Neural crest cell (in vitro differentiated cells): ENCODE measurements at regions not wholly inside any gene's neighbourhood (a gene's known extent, or its start where the extent isn't known, plus 50 kb on each side); places are given as distances from the start of the nearest gene placed in this dataset.

Experiments
- DNase-seq: peaks from one replicate; pipeline ENCODE4 v3.0.0; 2021; ENCODE audit warnings: low read depth, mixed read lengths, low spot score
- H3K27ac Mint-ChIP-seq: one replicate; pipeline ENCODE4 v1.8.0; 2021; ENCODE audit warnings: mild to moderate bottlenecking, mixed read lengths; ENCODE audit not compliant: unreplicated experiment
- H3K27me3 Mint-ChIP-seq: 2 replicates; pipeline ENCODE4 v1.8.0; 2021; ENCODE audit warnings: low read depth, mild to moderate bottlenecking, mixed read lengths
- H3K36me3 Mint-ChIP-seq: 2 replicates; pipeline ENCODE4 v1.8.0; 2021; ENCODE audit warnings: low read depth, mild to moderate bottlenecking, mixed read lengths
- H3K4me1 Mint-ChIP-seq: 2 replicates; pipeline ENCODE4 v1.8.0; 2021; ENCODE audit warnings: mixed read lengths
- H3K4me3 Mint-ChIP-seq: one replicate; pipeline ENCODE4 v1.8.0; 2021; ENCODE audit warnings: mild to moderate bottlenecking, mixed read lengths
- H3K9me3 Mint-ChIP-seq: 2 replicates; pipeline ENCODE4 v1.8.0; 2021; ENCODE audit warnings: mixed read lengths
- CTCF ChIP-seq: fragments of 200-600 bp; sonication (generic); conservative IDR thresholded peaks from 2 replicates; pipeline ENCODE4 v1.5.0; 2021; ENCODE audit warnings: antibody characterized with exemption, mild to moderate bottlenecking

- peaks cover 4% of the 10 kb centered on the region for H3K9me3 Mint-ChIP-seq
- TF ChIP-seq CTCF = no peak
- DNase-seq = no peak
- no peak overlapping the region for H3K4me3 Mint-ChIP-seq
- no peaks in the 10 kb centered on the region for H3K27me3 Mint-ChIP-seq
- H3K27ac Mint-ChIP-seq = no peak overlapping the region
- H3K36me3 Mint-ChIP-seq = no peaks in the 10 kb centered on the region
- H3K4me1 Mint-ChIP-seq = no peaks in the 10 kb centered on the region
Observed at GRCh38 chr2:12044857-12045256, 298.4 kb downstream of the LPIN1 start.

- Mint-ChIP-seq H3K4me3 (no peak overlapping the region), H3K27ac (no peak overlapping the region), H3K36me3 (no peaks in the 10 kb centered on the region), H3K4me1 (no peaks in the 10 kb centered on the region), H3K27me3 (no peaks in the 10 kb centered on the region), H3K9me3 (peaks cover 4% of the 10 kb centered on the region)
- no peak for TF ChIP-seq CTCF
- DNase-seq = no peak
Observed at GRCh38 chr2:12045864-12046291, 299.4 kb downstream of the LPIN1 start.

- no peaks in the 10 kb centered on the region for H3K27me3 Mint-ChIP-seq
- no peak for DNase-seq
- TF ChIP-seq CTCF = no peak
- no peaks in the 10 kb centered on the region for H3K36me3 Mint-ChIP-seq
- H3K4me3 Mint-ChIP-seq = no peak overlapping the region
- no peaks in the 10 kb centered on the region for H3K4me1 Mint-ChIP-seq
- peaks cover 3% of the 10 kb centered on the region for H3K9me3 Mint-ChIP-seq
- H3K27ac Mint-ChIP-seq = no peak overlapping the region
Observed at GRCh38 chr2:12046641-12047040, 300.2 kb downstream of the LPIN1 start.

GRCh38 chr2:12047761-12048160, 301.3 kb downstream of the LPIN1 start:
- no peaks in the 10 kb centered on the region for H3K27me3 Mint-ChIP-seq
- H3K4me1 Mint-ChIP-seq = no peaks in the 10 kb centered on the region
- no peak overlapping the region for H3K4me3 Mint-ChIP-seq
- no peaks in the 10 kb centered on the region for H3K9me3 Mint-ChIP-seq
- no peak overlapping the region for H3K27ac Mint-ChIP-seq
- H3K36me3 Mint-ChIP-seq = no peaks in the 10 kb centered on the region
- no peak for TF ChIP-seq CTCF
- DNase-seq = no peak

GRCh38 chr2:12048550-12048949, 302.1 kb downstream of the LPIN1 start:
- Mint-ChIP-seq H3K4me3 (no peak overlapping the region), H3K9me3 (peaks cover under 1% of the 10 kb centered on the region), H3K36me3 (no peaks in the 10 kb centered on the region), H3K27ac (no peak overlapping the region), H3K4me1 (no peaks in the 10 kb centered on the region), H3K27me3 (no peaks in the 10 kb centered on the region)
- DNase-seq = no peak
- no peak for TF ChIP-seq CTCF

- DNase-seq = no peak
- Mint-ChIP-seq H3K4me3 (no peak overlapping the region), H3K4me1 (no peaks in the 10 kb centered on the region), H3K27me3 (no peaks in the 10 kb centered on the region), H3K36me3 (no peaks in the 10 kb centered on the region), H3K27ac (no peak overlapping the region), H3K9me3 (peaks cover 4% of the 10 kb centered on the region)
- no peak for TF ChIP-seq CTCF
Observed at GRCh38 chr2:12050396-12050795, 304.0 kb downstream of the LPIN1 start.
